GM20000 (cell line): ENCODE measurements at regions not wholly inside any gene's neighbourhood (a gene's known extent, or its start where the extent isn't known, plus 50 kb on each side); places are given as distances from the start of the nearest gene placed in this dataset.
A peak's percentile ranks its signal among the peaks of the same experiment; 100 is the strongest.
"Not testable (repeated sequence)": the region's sequence is repeated elsewhere in the genome, so short reads cannot be mapped to it uniquely, and the experiment has no call there.

Experiments
- DNase-seq: peaks from one replicate; pipeline ENCODE4 v3.0.0; 2012; ENCODE audit warnings: low spot score
- TF ChIP-seq, protein P1 (sequence below): IDR thresholded peaks from 2 replicates; pipeline ENCODE4 v1.5.1; 2012; ENCODE audit warnings: mild to moderate bottlenecking, control low read depth; ENCODE audit errors: extremely low read depth, missing control alignments

DNA sequence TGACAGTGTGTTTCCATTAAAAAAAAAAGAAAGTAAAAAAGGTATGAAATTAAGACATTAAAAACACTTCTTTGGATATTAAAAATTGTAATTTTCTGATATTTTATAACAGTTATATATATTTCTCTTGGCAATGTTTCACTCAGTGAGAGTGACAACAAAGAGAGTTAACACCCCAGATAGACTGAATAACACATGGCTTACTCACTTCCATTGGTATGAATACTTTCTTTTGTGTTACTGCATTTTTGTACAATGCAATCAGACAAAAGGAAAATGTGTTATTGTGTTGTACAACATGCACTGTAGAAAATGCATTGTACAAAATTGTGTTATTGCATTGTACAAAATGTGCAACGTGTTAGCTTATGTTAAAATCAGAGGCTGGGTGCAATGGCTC lies 676.6 kb upstream of the AMELY start:
- DNase-seq, result not testable (repeated sequence)

DNA sequence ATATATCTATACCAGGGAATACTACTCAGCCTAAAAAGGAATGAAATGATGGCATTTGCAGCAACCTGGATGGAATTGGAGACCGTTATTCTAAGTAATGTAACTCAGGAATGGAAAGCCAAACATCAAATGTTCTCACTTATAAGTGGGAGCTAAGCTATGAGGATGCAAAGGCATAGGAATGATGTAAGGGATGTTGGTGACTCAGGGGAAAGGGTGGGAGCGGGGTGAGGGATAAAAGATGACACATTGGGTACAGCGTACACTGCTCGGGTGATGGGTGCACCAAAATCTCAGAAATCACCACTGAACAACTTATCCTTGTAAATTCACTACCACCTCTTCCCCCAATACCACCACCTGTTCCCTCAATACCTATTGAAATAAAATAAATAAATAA lies 651.0 kb upstream of the AMELY start:
- TF ChIP-seq, protein P1, sequence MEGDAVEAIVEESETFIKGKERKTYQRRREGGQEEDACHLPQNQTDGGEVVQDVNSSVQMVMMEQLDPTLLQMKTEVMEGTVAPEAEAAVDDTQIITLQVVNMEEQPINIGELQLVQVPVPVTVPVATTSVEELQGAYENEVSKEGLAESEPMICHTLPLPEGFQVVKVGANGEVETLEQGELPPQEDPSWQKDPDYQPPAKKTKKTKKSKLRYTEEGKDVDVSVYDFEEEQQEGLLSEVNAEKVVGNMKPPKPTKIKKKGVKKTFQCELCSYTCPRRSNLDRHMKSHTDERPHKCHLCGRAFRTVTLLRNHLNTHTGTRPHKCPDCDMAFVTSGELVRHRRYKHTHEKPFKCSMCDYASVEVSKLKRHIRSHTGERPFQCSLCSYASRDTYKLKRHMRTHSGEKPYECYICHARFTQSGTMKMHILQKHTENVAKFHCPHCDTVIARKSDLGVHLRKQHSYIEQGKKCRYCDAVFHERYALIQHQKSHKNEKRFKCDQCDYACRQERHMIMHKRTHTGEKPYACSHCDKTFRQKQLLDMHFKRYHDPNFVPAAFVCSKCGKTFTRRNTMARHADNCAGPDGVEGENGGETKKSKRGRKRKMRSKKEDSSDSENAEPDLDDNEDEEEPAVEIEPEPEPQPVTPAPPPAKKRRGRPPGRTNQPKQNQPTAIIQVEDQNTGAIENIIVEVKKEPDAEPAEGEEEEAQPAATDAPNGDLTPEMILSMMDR, result no peak
- no peak for DNase-seq

DNA sequence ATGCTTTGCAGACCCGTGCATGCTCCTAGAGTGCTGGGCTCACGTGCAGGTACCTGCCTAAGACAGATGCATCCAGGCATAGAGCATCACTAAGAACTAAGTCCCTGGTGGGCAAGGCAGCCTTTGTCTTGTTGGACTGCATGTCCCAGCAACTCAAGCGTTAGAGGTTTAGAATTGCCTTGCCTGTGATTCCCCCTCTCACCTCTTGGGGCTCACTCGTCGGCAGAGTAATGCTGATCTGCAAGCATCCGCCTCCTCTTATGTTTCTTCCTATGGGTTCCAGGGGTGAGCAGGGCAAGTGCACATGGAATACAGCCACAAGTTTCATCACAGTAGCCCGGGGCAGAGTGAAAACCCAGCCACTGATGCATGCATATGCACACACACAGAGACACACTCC lies 646.1 kb upstream of the AMELY start:
- TF ChIP-seq, protein P1, result peak; percentile 28
- DNase-seq, result peak; percentile 4

DNA sequence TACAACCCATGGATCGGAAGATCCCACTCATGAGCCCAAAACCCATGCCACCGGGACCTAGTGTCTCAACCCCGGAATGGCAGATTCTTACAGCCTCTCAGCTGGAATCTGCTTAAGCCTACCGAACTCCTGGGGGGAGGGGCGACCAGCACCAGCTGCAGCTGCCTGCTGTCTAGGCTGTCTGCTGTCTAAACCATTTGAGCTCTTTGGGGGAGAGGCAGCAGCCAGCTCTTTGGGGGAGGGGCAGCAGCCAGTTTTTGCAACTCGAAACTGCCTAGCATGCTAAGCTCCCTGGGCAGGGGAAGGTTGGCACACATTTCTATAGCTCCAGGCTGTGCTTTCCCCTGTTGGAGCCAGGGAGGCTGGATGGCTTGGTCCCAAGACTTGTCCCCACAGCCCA lies 643.5 kb upstream of the AMELY start:
- no peak for DNase-seq
- TF ChIP-seq, protein P1, result no peak

DNA sequence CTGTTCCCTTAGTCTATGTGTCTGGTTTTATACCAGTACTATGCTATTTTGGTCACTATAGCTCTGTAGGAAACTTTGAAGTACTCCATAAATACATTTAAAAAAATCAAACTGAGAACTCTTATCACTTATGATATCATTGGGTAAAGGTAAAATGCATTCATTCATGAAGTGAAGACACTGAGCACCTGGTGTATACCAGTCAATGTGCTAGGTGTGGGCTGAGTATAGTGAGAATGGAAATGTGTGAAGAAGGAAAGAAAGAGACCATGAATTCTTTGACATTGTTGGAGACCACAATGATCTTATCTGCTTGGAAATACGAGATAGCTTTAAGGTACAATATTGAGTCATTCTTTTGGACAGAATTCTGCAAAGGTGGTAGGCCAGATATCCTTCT lies 633.5 kb upstream of the AMELY start:
- no peak for DNase-seq
- TF ChIP-seq, protein P1, result no peak

DNA sequence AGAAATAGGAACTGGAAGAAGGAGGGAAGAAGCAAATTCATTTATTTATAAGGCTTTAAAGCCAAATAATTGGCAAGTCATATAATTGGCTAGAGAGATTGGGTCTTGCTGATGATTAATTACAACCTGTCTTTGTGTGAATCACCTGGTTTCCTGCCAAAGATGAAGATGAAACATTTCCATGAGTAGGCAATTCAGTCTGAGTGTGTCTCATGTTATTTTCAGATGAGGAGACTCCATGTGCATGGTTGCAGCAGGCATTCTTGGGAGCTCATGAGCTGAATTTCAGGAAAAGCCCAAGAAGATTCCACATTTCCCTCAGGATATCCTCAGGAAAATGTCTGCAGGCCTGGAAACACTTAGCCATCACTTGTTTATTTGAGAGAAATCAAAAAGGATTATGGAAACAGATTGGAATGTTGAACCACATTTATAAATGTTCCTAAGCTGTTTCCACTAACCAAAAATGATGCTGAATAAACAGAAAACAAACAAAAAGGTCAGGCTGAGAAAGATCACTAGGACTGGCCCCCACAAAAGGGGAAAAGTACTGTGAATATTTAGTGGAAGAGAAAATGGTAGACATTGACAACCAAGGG lies 632.7 kb upstream of the AMELY start:
- TF ChIP-seq, protein P1, result no peak
- DNase-seq, result no peak

DNA sequence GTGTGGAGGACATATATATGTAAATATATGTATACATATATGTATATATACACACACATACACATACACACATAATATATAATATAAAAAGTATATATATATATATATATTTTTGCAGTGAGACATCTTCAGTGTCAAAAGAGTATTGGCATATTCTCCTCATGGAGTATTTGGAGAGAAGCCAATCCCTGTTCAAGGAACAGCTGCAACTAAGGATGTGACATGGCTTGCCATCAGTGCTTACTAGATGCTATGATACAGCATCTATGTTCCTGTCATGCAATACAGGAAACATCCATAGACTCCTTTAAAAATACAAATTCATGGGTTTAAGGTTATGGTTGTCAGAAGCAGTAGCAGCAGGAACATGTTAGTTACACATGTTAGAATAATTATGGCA lies 632.0 kb upstream of the AMELY start:
- TF ChIP-seq, protein P1, result no peak
- no peak for DNase-seq

DNA sequence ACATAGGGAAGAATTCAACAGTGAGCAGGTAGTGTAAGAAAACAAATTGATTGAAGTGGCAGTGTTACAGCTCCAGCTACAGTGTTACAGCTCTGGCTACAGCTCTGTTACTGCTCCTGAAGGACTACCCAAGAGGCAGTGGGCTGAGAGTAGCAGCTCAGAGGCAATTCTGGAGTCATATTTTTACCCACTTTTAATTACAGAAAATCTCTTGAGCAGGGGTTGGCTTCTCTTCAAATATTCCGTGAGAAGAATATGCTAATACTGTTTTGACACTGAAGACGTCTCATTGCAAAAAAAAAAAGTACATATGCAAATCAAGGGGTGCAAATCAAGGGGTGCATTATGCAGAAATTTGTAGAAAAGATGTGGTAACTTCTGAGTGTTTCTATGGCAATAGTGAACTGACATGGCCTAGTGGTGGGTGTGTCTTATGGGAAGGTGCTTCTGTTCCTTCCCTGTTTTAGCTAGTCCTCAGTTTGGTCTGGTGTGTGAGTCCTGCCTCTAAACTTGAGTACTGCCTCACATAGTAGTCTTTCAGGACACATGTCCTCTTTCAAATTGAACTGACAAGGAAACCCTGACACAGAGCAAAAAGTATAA lies 630.8 kb upstream of the AMELY start:
- DNase-seq, result no peak
- TF ChIP-seq, protein P1, result no peak
